Spleen (tissue), 7 donors: ENCODE measurements at regions not wholly inside any gene's neighbourhood (a gene's known extent, or its start where the extent isn't known, plus 50 kb on each side); places are given as distances from the start of the nearest gene placed in this dataset.

ENCODE experiments used
- POLR2A ChIP-seq, 3 donors: fragments of 450-650 bp; IDR thresholded peaks; one replicate each; pipeline ENCODE4 v1.5.1; 2017; ENCODE audit warnings: antibody characterized with exemption in 3 of 3, mild to moderate bottlenecking in 1 of 3
- POLR2AphosphoS5 ChIP-seq, 3 donors: sonication (generic); formaldehyde crosslinking; IDR thresholded peaks; one replicate each; pipeline ENCODE4 v1.5.1; 2017; ENCODE audit warnings: antibody characterized with exemption in 3 of 3
- TF ChIP-seq, protein P1 (sequence below), 11 experiments: fragments of 200-600 bp in 7 of 11; fragments of 450-650 bp in 4 of 11; sonication (generic) in 4 of 11; IDR thresholded peaks in 8 of 11; conservative IDR thresholded peaks in 3 of 11; 1 replicate in 7 of 11; 2 replicates in 4 of 11; pipeline versions ENCODE4 v1.4.0 to v1.8.0; 2016 to 2021; ENCODE audit warnings: antibody characterized with exemption in 11 of 11, inconsistent platforms in 4 of 11, mild to moderate bottlenecking in 1 of 11
- donor health status: DM: no; HTN: no; CAD: no; lungs with moderate emphysema.
- donor health status: DM: no; HTN: no; CAD: no.
- donor health status: DM: no; HTN: no; CAD: no.

DNA sequence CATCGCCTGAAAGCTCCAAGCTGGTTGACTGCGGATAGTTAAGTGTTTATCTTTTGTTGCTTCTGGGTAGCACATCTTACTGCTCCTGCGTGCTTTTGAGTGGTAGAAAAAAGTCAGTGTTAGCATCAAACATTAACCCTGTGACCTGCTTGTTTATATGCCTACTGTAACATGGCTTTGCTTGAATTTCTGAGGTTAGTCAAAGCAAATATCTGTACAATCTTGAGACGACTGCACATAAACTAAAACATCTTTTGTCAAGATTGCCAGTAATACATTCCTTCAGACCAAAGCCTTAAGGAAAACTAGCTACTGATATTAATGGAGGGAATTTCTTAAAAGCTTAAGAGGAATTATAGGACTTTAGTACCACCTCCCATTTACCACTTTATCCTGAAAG is 163.7 kb downstream of the BAMBI start:
- TF ChIP-seq POLR2A (IDR thresholded peaks at IDR 0.05) (no peak), POLR2AphosphoS5 (IDR thresholded peaks at IDR 0.05) (no peak)
- TF ChIP-seq, protein P1, sequence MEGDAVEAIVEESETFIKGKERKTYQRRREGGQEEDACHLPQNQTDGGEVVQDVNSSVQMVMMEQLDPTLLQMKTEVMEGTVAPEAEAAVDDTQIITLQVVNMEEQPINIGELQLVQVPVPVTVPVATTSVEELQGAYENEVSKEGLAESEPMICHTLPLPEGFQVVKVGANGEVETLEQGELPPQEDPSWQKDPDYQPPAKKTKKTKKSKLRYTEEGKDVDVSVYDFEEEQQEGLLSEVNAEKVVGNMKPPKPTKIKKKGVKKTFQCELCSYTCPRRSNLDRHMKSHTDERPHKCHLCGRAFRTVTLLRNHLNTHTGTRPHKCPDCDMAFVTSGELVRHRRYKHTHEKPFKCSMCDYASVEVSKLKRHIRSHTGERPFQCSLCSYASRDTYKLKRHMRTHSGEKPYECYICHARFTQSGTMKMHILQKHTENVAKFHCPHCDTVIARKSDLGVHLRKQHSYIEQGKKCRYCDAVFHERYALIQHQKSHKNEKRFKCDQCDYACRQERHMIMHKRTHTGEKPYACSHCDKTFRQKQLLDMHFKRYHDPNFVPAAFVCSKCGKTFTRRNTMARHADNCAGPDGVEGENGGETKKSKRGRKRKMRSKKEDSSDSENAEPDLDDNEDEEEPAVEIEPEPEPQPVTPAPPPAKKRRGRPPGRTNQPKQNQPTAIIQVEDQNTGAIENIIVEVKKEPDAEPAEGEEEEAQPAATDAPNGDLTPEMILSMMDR (IDR thresholded peaks at IDR 0.05 in 8 of 11, conservative IDR thresholded peaks at IDR 0.05 in 3 of 11), result no peak
